ENCODE measurements at regions not wholly inside any gene's neighbourhood (a gene's known extent, or its start where the extent isn't known, plus 50 kb on each side); places are given as distances from the start of the nearest gene placed in this dataset.

DNA sequence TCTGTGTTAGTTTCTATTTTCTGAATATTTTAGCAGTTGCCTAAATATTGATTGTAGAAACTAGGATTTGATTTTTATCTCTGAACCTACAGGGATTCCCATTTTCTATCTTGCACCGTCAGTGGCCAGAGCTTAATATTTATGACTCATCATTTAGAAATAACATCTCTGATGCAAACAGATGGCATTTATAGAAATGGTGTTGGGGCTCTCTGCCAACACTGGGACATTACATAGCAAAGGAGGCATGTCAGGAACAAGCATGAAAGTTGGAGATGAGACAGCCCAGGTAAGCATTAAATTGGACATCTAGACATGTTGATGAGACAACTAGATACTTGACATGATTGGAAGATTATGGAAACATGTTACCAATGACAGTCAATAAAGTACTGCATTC lies 165.3 kb upstream of the SYT4 start:
- H3K36me3 Mint-ChIP-seq = peaks cover 28% of the 10 kb centered on the region

More for the DNA sequence above, 165.3 kb upstream of the SYT4 start:
- Mint-ChIP-seq H3K27ac (no peak overlapping the region), H3K27me3 (ENCODE audit: low read depth) (no peaks in the 10 kb centered on the region), H3K9me3 (peaks cover 44% of the 10 kb centered on the region), H3K4me3 (no peak overlapping the region), H3K4me1 (no peaks in the 10 kb centered on the region)
- TF ChIP-seq NR2C2 (CRISPR knock-in tag; IDR thresholded peaks at IDR 0.05) (no peak), PREB (CRISPR knock-in tag; IDR thresholded peaks at IDR 0.05; ENCODE audit: borderline replicate concordance) (no peak), JAZF1 (CRISPR knock-in tag; IDR thresholded peaks at IDR 0.05) (no peak), ERG (CRISPR knock-in tag; IDR thresholded peaks at IDR 0.05) (no peak), NR1H2 (CRISPR knock-in tag; IDR thresholded peaks at IDR 0.05) (no peak), AR (CRISPR knock-in tag; IDR thresholded peaks at IDR 0.05) (no peak), IRF1 (CRISPR knock-in tag; IDR thresholded peaks at IDR 0.05) (no peak), ZNF219 (CRISPR knock-in tag; IDR thresholded peaks at IDR 0.05; ENCODE audit: borderline replicate concordance) (no peak)
- TF ChIP-seq, protein P1, sequence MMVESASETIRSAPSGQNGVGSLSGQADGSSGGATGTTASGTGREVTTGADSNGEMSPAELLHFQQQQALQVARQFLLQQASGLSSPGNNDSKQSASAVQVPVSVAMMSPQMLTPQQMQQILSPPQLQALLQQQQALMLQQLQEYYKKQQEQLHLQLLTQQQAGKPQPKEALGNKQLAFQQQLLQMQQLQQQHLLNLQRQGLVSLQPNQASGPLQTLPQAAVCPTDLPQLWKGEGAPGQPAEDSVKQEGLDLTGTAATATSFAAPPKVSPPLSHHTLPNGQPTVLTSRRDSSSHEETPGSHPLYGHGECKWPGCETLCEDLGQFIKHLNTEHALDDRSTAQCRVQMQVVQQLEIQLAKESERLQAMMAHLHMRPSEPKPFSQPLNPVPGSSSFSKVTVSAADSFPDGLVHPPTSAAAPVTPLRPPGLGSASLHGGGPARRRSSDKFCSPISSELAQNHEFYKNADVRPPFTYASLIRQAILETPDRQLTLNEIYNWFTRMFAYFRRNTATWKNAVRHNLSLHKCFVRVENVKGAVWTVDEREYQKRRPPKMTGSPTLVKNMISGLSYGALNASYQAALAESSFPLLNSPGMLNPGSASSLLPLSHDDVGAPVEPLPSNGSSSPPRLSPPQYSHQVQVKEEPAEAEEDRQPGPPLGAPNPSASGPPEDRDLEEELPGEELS (CRISPR knock-in tag; IDR thresholded peaks at IDR 0.05) = no peak
- TF ChIP-seq, protein P2, sequence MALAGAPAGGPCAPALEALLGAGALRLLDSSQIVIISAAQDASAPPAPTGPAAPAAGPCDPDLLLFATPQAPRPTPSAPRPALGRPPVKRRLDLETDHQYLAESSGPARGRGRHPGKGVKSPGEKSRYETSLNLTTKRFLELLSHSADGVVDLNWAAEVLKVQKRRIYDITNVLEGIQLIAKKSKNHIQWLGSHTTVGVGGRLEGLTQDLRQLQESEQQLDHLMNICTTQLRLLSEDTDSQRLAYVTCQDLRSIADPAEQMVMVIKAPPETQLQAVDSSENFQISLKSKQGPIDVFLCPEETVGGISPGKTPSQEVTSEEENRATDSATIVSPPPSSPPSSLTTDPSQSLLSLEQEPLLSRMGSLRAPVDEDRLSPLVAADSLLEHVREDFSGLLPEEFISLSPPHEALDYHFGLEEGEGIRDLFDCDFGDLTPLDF (CRISPR knock-in tag; IDR thresholded peaks at IDR 0.05) = no peak
- DNase-seq (ENCODE audit: low spot score) (no peak), ATAC-seq (no peak)
- CTCF ChIA-PET = interaction anchor here (1.1 kb wide), 1 partner anchor 20 kb away, joined by 3 read pairs; no protein-coding TSS in a partner anchor
- POLR2A ChIA-PET = no interaction called here
